GM18870 (cell line): ENCODE measurements at regions not wholly inside any gene's neighbourhood (a gene's known extent, or its start where the extent isn't known, plus 50 kb on each side); places are given as distances from the start of the nearest gene placed in this dataset.
A peak's percentile ranks its signal among the peaks of the same experiment; 100 is the strongest.
"Not testable (repeated sequence)": the region's sequence is repeated elsewhere in the genome, so short reads cannot be mapped to it uniquely, and the experiment has no call there.

ENCODE experiments used
- ATAC-seq: cut with Tn5 transposase; IDR thresholded peaks from one replicate; pipeline ENCODE4 v1.9.1; 2021; ENCODE audit warnings: moderate library complexity; ENCODE audit not compliant: unreplicated experiment

DNA sequence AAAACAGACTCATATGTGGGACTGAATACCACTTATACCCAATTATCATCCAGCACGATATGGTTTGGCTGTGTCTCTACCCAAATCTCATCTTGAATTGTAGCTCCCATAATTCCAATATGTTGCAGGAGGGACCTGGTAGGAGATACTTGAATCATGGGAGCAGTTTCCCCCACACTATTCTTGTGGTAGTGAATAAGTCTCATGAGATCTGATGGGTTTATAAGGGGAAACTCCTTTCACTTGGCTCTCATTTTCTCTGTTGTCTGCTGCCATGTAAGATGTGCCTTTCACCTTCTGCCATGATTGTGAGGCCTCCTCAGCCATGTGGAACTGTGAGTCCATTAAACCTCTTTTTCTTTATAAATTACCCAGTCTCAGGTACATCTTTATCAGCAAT is 91.9 kb upstream of the FNDC3A start:
- not testable (repeated sequence) for ATAC-seq

- no peak for ATAC-seq
These were observed 90.7 kb upstream of the FNDC3A start for GRCh38 chr13:48885027-48885395.

GRCh38 chr13:48888613-48889012 is 87.1 kb upstream of the FNDC3A start:
- ATAC-seq, result no peak

GRCh38 chr13:48890391-48890790 is 85.3 kb upstream of the FNDC3A start:
- ATAC-seq, result no peak

GRCh38 chr13:48891586-48891985 is 84.1 kb upstream of the FNDC3A start:
- ATAC-seq, result no peak

- ATAC-seq, result peak; percentile 91
These were observed 83.5 kb upstream of the FNDC3A start for GRCh38 chr13:48892053-48892687.

DNA sequence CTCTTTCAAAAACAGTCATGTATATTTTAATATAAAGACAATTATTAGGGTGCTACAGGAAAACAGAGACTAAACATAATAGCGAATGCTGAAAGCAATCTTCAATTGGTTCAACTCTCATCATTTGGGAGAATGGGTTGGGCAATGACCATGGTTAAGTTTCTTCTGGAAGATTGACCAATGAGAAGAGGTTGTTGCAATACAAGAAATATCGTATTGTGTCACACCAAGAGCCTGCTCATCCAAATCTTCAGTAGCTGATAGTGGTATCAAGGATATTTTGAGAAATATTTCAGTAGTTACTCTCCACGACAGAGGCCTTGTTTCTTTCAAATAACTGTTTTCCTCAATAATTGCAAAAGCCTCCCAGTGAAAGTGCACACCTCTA is 83.0 kb upstream of the FNDC3A start:
- no peak for ATAC-seq

DNA sequence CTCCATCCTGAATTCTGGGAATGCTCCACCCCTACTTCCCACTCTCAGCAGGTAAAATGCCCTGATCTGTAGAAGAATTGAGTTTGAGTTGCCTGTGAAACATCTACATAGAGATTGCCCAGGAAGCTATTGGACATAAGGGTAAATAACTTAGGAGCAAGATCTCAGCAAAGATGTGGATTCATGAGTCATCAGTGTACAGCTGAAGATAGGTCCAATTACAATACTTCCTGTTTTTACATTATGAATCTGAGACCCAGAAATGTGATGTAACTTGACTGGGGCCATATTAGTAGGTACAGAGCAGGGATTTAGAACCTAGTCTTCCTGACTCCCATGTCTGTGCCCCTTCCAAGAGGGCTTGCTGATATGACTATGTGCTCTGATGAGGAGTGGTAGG is 79.4 kb upstream of the FNDC3A start:
- no peak for ATAC-seq

DNA sequence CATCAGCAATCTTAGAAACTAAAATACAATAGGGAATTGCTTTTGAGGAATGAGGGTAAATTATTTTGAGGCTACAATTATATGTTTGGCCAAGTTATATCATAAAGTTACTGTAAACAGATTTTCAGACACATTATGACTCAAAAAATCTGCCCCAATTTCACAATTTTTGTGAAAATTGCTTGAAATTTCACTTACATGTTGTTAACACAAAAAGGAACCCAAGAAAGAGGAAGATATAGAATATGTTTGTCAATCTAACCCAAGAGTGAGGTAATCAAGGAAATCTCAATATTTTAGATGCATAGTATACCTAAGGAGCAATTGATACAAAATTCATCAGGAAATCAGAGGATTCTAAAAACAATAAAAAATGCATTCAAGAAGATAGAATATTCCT is 73.9 kb upstream of the FNDC3A start:
- ATAC-seq, result no peak

- no peak for ATAC-seq
These were observed 73.3 kb upstream of the FNDC3A start for GRCh38 chr13:48902368-48902767.

DNA sequence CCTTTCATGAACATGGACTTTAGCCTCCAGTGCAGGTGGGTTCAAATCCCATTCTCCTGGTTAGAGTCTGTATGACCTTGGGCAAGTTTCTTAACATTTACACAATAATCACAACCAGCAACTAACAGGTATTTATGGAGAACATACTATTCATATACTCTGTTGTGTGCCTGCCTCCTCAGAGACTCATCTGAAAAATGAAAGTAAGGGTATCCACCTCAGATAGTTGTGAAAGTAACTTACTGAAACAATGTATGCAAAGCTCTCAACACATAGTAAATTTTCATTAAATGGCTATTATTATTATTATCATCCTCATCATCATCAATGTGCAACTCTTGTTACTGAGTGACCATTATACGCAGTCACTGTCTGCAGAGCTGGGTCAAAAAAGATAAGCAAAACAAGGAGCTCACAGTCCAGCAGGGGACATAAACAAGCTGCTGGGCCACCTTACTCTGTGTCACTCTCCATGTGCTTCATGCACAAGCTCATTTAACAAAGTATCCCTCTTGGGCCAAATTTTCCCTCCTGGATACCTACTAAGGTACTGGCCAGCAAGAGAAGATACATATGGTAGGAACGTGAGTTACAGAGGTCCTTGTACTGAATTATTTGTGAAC is 70.9 kb upstream of the FNDC3A start:
- ATAC-seq, result no peak

DNA sequence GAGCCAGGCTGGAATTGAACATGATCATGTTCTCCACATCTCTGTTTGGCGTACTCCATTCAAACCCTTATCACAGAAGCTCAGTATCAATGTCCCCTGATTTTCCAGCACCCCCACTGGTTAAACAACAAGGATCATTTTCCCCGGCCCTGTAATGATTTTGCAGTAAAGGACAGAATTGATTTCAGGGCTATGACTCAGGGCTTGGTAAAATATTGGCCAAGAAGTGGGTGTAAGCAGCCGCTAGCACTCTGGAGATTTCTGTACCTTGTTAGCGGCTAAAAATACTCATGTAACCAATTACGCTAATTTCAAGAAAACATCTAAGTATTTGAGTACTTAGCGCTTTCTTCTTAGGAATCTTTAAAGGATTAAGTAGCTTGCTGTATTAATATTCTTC is 69.5 kb upstream of the FNDC3A start:
- ATAC-seq, result no peak

DNA sequence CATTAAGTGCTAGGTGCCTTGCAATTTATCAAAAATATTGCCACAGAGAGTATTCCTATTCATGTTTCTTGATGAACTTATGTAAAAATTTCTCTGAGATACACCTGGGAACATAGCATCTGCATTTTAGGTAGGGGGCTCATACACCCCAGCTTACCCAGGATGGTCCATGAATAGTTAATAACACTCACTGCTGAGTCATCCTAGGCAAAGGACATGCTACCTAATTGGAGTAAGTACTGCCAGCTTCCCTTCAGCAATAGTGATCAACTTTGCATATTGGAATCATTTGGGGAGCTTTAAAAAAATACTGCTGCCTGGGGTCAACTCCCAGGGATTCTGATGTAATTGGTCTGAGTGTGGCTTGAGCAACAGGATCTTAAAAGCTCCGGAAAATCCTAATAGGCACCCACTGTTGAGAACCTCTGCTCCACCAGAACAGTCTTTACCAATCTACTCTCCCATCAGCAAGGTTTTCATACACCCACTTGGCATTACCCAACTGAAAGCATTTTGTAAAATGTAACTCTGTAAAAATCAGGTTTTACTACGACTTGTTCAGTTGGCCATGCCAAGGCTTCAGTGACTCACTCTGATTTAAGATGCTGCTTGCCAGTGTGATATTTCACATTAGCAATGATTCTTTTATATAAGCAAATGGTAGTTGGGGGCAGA is 67.2 kb upstream of the FNDC3A start:
- ATAC-seq, result no peak

DNA sequence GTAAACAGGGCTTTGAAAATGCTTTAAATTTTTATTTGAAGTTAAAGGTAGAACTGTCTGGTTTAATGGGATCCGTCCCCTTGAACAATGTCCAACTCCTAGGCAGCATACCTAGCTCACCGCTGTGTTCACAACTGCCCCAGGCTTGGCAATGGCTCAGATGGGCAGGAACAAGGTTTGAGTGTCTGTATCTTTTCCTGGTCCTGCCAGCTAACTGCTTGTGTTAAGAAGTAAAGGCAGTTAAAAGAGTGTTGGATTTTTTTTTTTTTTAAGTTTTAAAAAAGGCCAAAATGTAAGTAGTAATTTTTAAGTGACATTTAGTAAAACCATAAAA is 66.7 kb upstream of the FNDC3A start:
- ATAC-seq, result no peak

DNA sequence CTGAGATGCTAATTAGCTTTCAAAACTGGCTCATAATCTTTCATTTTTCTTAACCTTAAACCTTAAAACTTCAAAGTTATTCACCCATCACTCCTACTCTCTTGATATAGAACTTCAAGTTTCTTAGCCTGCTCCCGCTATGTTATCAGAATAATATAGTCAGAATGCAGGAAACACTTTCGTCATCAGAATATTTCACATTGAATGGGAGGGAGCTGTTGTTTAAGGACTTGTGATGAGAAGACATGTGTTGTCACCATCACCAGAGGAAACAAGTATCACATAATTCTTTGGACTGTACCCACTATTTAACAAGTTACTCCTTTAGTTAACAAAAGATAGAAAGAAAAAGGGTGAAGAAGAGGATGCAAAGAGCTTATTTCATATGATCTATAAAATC is 65.0 kb upstream of the FNDC3A start:
- no peak for ATAC-seq

GRCh38 chr13:48919751-48920150 is 56.0 kb upstream of the FNDC3A start:
- ATAC-seq, result no peak

DNA sequence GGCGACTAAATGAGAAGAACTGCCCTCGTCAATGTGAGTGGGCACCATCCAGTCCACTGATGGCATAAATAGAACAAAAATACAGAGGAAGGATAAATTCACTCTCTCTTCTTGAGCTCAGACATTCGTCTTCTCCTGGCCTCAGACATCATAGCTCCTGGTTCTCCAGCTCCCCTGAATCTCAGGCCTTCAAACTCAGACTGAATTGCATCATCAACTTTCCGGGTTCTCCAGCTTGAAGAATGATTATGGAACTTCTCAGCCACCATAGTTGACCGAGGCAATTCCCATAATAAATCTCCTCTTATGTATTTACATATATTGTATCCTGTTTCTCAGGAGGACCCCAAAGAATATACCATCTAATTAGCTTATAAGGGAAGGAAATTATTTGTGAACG is 55.0 kb upstream of the FNDC3A start:
- no peak for ATAC-seq

DNA sequence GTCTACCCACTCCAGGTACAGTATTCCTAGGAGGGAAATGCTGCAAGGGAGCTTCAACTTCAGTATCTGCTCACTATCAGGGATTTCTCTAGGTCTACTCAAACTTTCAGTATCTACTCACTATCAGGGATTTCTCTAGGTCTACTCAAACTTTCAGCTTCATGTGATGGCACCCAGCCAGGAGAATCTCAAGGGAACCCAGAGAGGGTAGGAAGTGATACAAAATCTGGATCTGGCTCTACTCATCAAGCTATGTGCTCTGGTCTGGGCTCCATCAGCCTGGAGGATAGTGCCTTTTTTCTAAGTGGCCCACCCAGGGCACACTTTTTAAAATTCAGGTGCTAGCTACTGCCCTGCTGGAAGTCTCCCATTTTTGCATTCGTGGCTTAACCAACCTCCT is 52.3 kb upstream of the FNDC3A start:
- ATAC-seq, result no peak

DNA sequence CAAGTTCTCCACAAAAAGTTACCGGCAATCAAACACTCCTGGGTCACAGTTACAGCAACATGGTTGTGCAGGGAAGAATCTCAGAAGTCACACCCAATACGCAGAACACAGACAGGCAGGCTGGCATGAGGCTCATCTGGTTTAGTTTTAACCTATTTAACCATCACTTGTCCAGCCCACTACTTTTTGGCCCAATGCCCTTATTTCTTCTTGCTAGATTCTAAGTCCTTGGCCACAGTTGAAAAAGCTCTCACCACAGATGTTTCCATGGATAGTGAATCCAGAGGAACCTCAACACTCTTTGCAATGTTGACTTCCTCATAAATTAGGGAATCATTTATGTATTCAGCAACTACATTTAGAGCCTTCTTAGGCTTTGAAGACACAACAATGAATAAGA is 50.7 kb upstream of the FNDC3A start:
- ATAC-seq, result no peak
